ENCODE measurements at regions not wholly inside any gene's neighbourhood (a gene's known extent, or its start where the extent isn't known, plus 50 kb on each side); places are given as distances from the start of the nearest gene placed in this dataset.
"Not testable (repeated sequence)": the region's sequence is repeated elsewhere in the genome, so short reads cannot be mapped to it uniquely, and the experiment has no call there.

DNA sequence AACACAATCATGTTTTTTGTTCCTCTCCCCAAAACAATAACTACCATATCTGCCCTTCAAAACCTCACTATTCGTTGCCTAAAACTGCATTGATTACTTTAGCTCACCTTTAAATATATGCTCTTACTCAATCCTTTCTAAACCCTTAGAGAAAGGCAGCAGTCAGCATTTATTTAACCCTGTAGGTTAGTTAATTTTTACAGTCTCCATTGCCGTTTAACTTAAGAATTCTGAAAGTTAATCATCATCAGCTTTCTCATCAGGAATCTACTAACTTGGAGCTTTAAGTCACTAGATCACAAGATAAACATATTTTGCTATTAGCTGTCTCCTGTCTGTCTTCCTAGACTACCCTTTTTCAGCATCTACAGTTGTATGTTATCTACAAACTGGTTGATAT is 991.9 kb downstream of the EPHA7 start:
- Histone ChIP-seq H3K27me3 (no peaks in the 10 kb centered on the region), H3K36me3 (replicated peaks in 1 of 2; ENCODE audit: insufficient read depth in 1 of 2, low read depth in 2 of 2) (no peaks in the 10 kb centered on the region), H3K4me1 (no peaks in the 10 kb centered on the region), H3K27ac (no peak overlapping the region), H3K9me3 (no peaks in the 10 kb centered on the region), H3K4me3 (no peak overlapping the region)
- DNase-seq = no peak
- WGBS, 2 donors = 15% methylated on average over 2 of the region's 2 CpGs
- intact Hi-C loops (cut with DNase I) = no loop called here
- TF ChIP-seq, protein P1, sequence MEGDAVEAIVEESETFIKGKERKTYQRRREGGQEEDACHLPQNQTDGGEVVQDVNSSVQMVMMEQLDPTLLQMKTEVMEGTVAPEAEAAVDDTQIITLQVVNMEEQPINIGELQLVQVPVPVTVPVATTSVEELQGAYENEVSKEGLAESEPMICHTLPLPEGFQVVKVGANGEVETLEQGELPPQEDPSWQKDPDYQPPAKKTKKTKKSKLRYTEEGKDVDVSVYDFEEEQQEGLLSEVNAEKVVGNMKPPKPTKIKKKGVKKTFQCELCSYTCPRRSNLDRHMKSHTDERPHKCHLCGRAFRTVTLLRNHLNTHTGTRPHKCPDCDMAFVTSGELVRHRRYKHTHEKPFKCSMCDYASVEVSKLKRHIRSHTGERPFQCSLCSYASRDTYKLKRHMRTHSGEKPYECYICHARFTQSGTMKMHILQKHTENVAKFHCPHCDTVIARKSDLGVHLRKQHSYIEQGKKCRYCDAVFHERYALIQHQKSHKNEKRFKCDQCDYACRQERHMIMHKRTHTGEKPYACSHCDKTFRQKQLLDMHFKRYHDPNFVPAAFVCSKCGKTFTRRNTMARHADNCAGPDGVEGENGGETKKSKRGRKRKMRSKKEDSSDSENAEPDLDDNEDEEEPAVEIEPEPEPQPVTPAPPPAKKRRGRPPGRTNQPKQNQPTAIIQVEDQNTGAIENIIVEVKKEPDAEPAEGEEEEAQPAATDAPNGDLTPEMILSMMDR (IDR thresholded peaks at IDR 0.05) = no peak
- no peak for TF ChIP-seq POLR2A (IDR thresholded peaks at IDR 0.05)
- no peak for ATAC-seq

DNA sequence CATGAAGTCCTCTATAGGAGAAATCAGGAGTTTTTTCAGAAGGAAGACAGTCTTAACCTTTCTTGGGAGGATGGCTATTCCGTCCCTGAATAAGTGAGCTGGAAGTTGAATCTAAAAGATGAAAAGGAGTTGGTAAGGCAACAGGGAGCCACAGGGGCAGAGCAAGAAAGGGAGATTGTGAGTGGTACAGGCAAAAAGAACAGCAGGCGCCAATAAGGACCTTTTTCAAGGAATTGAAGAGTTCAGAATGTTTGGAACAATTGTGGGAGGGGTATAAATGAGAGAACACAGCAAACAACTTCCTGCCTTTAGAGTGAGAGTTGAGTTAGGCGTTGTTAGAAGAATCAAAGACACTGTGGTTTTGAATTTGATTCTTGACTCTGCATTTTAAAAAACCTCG is 1003.7 kb downstream of the EPHA7 start:
- Histone ChIP-seq H3K4me3 (no peak overlapping the region), H3K4me1 (no peaks in the 10 kb centered on the region), H3K36me3 (replicated peaks in 1 of 2; ENCODE audit: insufficient read depth in 1 of 2, low read depth in 2 of 2) (no peaks in the 10 kb centered on the region), H3K9me3 (no peaks in the 10 kb centered on the region), H3K27ac (no peak overlapping the region), H3K27me3 (no peaks in the 10 kb centered on the region)
- TF ChIP-seq, protein P1 (IDR thresholded peaks at IDR 0.05) = no peak
- TF ChIP-seq POLR2A (IDR thresholded peaks at IDR 0.05) = no peak
- 34 to 45% methylated on average over 4 of the region's 4 CpGs for WGBS, 2 donors
- intact Hi-C loops (cut with DNase I) = no loop called here
- DNase-seq = no peak
- ATAC-seq = no peak

DNA sequence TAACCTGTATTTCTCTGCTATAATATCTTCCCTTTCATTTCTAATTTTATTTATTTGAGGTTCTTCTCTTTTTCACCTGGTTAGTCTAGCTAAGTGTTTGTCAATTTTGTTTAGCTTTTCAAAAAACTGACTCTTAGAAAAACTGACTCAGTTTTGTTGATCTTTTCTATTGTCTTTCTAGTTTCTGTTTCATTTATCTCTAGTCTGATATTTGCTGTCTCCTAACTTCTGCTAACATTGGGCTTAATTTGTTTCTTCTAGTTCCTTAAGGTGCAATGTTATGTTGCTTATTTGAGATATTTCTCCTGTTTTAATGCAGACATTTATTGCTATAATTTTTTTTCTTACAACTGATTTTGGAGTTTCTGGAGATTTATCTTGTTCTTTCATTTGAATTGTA is 1011.0 kb downstream of the EPHA7 start:
- H3K4me3 ChIP-seq = no peak overlapping the region
- H3K27ac ChIP-seq = no peak overlapping the region
- intact Hi-C loops (cut with DNase I) = no loop called here
- H3K4me1 ChIP-seq = no peaks in the 10 kb centered on the region
- no peaks in the 10 kb centered on the region for H3K9me3 ChIP-seq
- DNase-seq (no peak), ATAC-seq (no peak)
- no peaks in the 10 kb centered on the region for H3K27me3 ChIP-seq
- no peaks in the 10 kb centered on the region for H3K36me3 ChIP-seq (replicated peaks in 1 of 2; ENCODE audit: insufficient read depth in 1 of 2, low read depth in 2 of 2)
- TF ChIP-seq POLR2A (IDR thresholded peaks at IDR 0.05) = no peak
- TF ChIP-seq, protein P1 (IDR thresholded peaks at IDR 0.05) = no peak

DNA sequence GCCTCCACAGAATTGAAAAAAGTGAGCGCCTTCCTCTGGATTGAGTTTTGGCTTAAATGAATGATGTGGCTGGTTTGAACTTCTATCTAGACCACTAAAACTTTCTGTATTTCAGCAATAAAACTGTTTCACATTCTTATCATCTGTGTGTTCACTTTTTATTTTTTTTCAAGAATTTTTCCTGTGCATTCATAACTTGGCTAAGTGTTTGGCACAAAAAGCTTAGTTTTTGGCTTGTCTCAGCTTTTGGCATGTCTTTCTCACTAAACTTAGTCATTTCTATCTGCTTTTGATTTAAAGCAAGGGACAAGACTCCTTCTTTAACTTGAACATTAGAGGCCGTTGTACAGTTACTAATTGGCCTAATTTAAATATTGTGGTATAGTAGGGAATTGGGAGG is 1015.1 kb downstream of the EPHA7 start:
- H3K4me1 ChIP-seq = no peaks in the 10 kb centered on the region
- DNase-seq (no peak), ATAC-seq (no peak)
- intact Hi-C loops (cut with DNase I) = no loop called here
- no peak overlapping the region for H3K27ac ChIP-seq
- H3K4me3 ChIP-seq = no peak overlapping the region
- WGBS, 2 donors = 36 to 48% methylated on average over 2 of the region's 2 CpGs
- no peaks in the 10 kb centered on the region for H3K36me3 ChIP-seq (replicated peaks in 1 of 2; ENCODE audit: insufficient read depth in 1 of 2, low read depth in 2 of 2)
- no peaks in the 10 kb centered on the region for H3K9me3 ChIP-seq
- H3K27me3 ChIP-seq = no peaks in the 10 kb centered on the region
- TF ChIP-seq, protein P1 (IDR thresholded peaks at IDR 0.05) = no peak
- TF ChIP-seq POLR2A (IDR thresholded peaks at IDR 0.05) = no peak

DNA sequence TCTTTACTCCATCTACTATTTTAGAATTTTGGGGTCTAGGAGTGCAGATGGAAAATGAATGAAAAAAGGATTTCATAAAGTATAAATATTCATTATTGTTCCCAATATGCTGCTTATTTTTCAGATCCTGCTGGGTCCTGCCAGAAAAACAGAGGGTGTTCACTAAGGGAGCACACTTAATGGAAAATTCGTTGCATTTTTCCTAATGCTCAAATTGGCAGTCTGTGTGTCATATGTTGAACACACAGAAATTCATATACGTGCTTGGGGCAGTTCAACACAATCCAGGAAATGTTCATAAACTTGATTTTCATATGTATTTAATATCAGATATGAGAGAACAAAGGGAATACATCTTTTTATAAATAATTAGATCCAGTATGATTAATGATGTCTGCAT is 1019.4 kb downstream of the EPHA7 start:
- H3K4me3 ChIP-seq = no peak overlapping the region
- no peaks in the 10 kb centered on the region for H3K36me3 ChIP-seq (replicated peaks in 1 of 2; ENCODE audit: insufficient read depth in 1 of 2, low read depth in 2 of 2)
- no peak for ATAC-seq
- 42 to 45% methylated on average over 2 of the region's 2 CpGs for WGBS, 2 donors
- H3K4me1 ChIP-seq = no peaks in the 10 kb centered on the region
- intact Hi-C loops (cut with DNase I) = no loop called here
- TF ChIP-seq, protein P1 (IDR thresholded peaks at IDR 0.05) = no peak
- TF ChIP-seq POLR2A (IDR thresholded peaks at IDR 0.05) = no peak
- H3K27ac ChIP-seq = no peak overlapping the region
- H3K27me3 ChIP-seq = no peaks in the 10 kb centered on the region
- no peaks in the 10 kb centered on the region for H3K9me3 ChIP-seq
- no peak for DNase-seq

DNA sequence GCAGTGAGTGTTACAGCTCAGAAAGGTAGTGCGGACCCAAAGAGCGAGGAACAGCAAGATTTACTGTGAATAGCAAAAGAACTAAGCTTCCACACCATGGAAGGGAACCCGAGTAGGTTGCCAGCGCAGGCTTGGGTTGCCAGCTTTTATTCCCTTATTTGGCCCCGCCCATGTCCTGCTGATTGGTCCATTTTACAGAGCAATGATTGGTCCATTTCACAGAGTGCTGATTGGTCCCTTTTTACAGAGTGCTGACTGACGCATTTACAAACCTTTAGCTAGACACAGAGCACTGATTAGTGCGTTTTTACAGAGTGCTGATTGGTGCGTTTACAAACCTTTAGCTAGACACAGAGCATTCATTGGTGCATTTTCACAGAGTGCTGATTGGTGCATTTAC is 1030.7 kb downstream of the EPHA7 start:
- H3K27me3 ChIP-seq; H3K36me3 ChIP-seq (replicated peaks in 1 of 2; ENCODE audit: insufficient read depth in 1 of 2, low read depth in 2 of 2); H3K27ac ChIP-seq; H3K4me3 ChIP-seq; DNase-seq; H3K4me1 ChIP-seq; H3K9me3 ChIP-seq; intact Hi-C loops (cut with DNase I); ATAC-seq: not testable (repeated sequence)
- 77 to 85% methylated on average over 8 of the region's 8 CpGs for WGBS, 2 donors

All from body of pancreas (tissue), 4 donors.